ENCODE measurements at regions not wholly inside any gene's neighbourhood (a gene's known extent, or its start where the extent isn't known, plus 50 kb on each side); places are given as distances from the start of the nearest gene placed in this dataset.
A peak's percentile ranks its signal among the peaks of the same experiment; 100 is the strongest.

DNA sequence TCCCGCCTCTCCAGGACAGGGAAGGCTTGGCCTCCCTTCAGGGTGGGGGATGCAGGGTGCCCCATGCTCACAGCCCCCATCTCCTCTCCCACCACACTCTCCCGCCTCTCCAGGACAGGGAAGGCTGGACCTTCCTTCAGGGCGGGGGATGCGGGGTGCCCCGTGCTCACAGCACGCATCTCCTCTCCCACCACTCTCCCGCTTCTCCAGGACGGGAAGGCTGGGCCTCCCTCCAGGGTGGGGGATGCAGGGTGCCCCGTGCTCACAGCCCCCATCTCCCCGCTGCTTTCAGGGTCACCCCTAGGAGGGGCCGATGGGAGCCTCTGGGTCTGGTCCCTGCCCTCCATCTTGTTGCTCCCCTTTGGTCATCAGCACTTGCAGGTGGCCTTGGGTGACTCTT, 348.0 kb downstream of the CTTN start:
- H3K36me3 ChIP-seq: peaks cover under 1% of the 10 kb centered on the region
- H2AFZ ChIP-seq (replicated peaks): no peak overlapping the region
- H3K79me2 ChIP-seq (ENCODE audit: low read depth): no peaks in the 10 kb centered on the region
- peaks cover 19% of the 10 kb centered on the region for H3F3A ChIP-seq (ENCODE audit: low read depth)
- H3K9me3 Mint-ChIP-seq: peaks cover 31% of the 10 kb centered on the region
- no peak overlapping the region for H3K27ac Mint-ChIP-seq
- H3K27ac ChIP-seq: no peak overlapping the region
- H3K4me3 ChIP-seq: no peak overlapping the region
- no peak for TF ChIP-seq EZH2phosphoT487 (IDR thresholded peaks at IDR 0.05)
- TF ChIP-seq CTCF (IDR thresholded peaks at IDR 0.05): no peak
- no peak for TF ChIP-seq EZH2 (IDR thresholded peaks at IDR 0.05)
- H3K9ac ChIP-seq: no peak overlapping the region
- H3K36me3 Mint-ChIP-seq: no peaks in the 10 kb centered on the region
- H4K20me1 ChIP-seq (ENCODE audit: low read depth): no peaks in the 10 kb centered on the region
- H3K4me1 ChIP-seq: peaks cover 14% of the 10 kb centered on the region
- H3K4me1 Mint-ChIP-seq: peaks cover 25% of the 10 kb centered on the region
- DNase-seq (ENCODE audit: low spot score): no peak
- peaks cover 14% of the 10 kb centered on the region for H3K27me3 Mint-ChIP-seq (ENCODE audit: insufficient read depth, low read depth)
- peaks cover 8% of the 10 kb centered on the region for H3K9me3 ChIP-seq (ENCODE audit: low read depth)
- H3K27me3 ChIP-seq: no peaks in the 10 kb centered on the region
- H3K4me2 ChIP-seq: no peak overlapping the region
- H3K4me3 Mint-ChIP-seq: peak overlapping the region; percentile 50

DNA sequence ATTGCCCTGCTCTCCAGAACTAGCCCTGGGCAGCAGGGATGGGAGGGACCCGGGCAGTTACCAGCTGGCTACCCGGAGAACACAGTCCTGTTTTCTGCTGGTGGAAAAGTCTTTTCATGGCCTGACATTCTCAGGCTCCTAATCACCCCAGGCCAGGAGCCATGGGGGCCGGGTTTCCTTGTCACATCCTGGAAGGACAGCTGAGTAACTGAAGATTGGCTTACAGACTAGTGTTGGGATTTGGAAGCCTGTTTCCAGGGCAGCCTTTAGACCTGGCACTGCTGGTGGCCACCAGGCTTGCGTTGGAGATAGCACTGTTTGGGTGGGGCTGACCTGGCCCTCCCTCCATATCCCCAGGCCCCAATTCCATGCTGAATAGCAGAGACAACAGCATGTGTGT, 349.0 kb downstream of the CTTN start:
- peaks cover 7% of the 10 kb centered on the region for H3K4me1 ChIP-seq
- peaks cover 15% of the 10 kb centered on the region for H3F3A ChIP-seq (ENCODE audit: low read depth)
- H3K27ac ChIP-seq: no peak overlapping the region
- peaks cover 15% of the 10 kb centered on the region for H3K4me1 Mint-ChIP-seq
- peaks cover 36% of the 10 kb centered on the region for H3K9me3 Mint-ChIP-seq
- H3K36me3 ChIP-seq: peaks cover 5% of the 10 kb centered on the region
- H3K27me3 ChIP-seq: no peaks in the 10 kb centered on the region
- H3K4me3 ChIP-seq: no peak overlapping the region
- no peak overlapping the region for H3K27ac Mint-ChIP-seq
- no peaks in the 10 kb centered on the region for H3K79me2 ChIP-seq (ENCODE audit: low read depth)
- H2AFZ ChIP-seq (replicated peaks): no peak overlapping the region
- H3K4me2 ChIP-seq: no peak overlapping the region
- H3K27me3 Mint-ChIP-seq (ENCODE audit: insufficient read depth, low read depth): peaks cover 13% of the 10 kb centered on the region
- no peak for TF ChIP-seq EZH2 (IDR thresholded peaks at IDR 0.05)
- TF ChIP-seq EZH2phosphoT487 (IDR thresholded peaks at IDR 0.05): no peak
- no peak for TF ChIP-seq CTCF (IDR thresholded peaks at IDR 0.05)
- H3K9ac ChIP-seq: no peak overlapping the region
- no peaks in the 10 kb centered on the region for H3K36me3 Mint-ChIP-seq
- H3K4me3 Mint-ChIP-seq: no peak overlapping the region
- DNase-seq (ENCODE audit: low spot score): no peak
- H3K9me3 ChIP-seq (ENCODE audit: low read depth): peaks cover 12% of the 10 kb centered on the region
- H4K20me1 ChIP-seq (ENCODE audit: low read depth): no peaks in the 10 kb centered on the region

DNA sequence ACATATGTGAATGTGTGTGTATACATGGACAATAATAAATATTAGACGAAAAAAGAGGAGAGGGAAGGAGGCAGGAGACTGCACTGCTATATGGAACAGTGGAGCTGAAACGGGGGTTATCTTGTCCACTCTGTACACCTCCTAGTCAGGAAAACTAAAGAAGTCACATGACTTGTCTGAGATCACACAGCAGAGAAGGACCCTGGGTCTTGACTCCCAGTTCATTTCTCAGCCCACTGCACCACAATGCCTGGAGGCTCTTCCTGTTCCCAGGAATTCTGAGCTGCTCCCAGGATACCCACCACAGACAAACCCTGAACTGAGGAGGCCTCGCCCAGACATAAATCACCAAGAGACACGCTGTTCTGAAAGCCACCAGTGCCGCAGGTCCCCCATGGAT, 349.6 kb downstream of the CTTN start:
- H3K4me3 Mint-ChIP-seq: no peak overlapping the region
- Histone ChIP-seq H3K36me3 (peaks cover 5% of the 10 kb centered on the region), H3K4me1 (peaks cover under 1% of the 10 kb centered on the region), H3K4me3 (no peak overlapping the region), H3K9me3 (ENCODE audit: low read depth) (peaks cover 12% of the 10 kb centered on the region), H3K79me2 (ENCODE audit: low read depth) (no peaks in the 10 kb centered on the region), H3F3A (ENCODE audit: low read depth) (peaks cover 9% of the 10 kb centered on the region), H4K20me1 (ENCODE audit: low read depth) (no peaks in the 10 kb centered on the region), H3K27me3 (no peaks in the 10 kb centered on the region), H3K9ac (no peak overlapping the region), H2AFZ (replicated peaks) (no peak overlapping the region), H3K4me2 (no peak overlapping the region), H3K27ac (no peak overlapping the region)
- no peak for DNase-seq (ENCODE audit: low spot score)
- no peak for TF ChIP-seq EZH2 (IDR thresholded peaks at IDR 0.05)
- no peak for TF ChIP-seq CTCF (IDR thresholded peaks at IDR 0.05)
- TF ChIP-seq EZH2phosphoT487 (IDR thresholded peaks at IDR 0.05): no peak
- H3K4me1 Mint-ChIP-seq: peaks cover 9% of the 10 kb centered on the region
- H3K9me3 Mint-ChIP-seq: peaks cover 36% of the 10 kb centered on the region
- H3K27me3 Mint-ChIP-seq (ENCODE audit: insufficient read depth, low read depth): peaks cover 10% of the 10 kb centered on the region
- no peaks in the 10 kb centered on the region for H3K36me3 Mint-ChIP-seq
- H3K27ac Mint-ChIP-seq: no peak overlapping the region

All from neural progenitor cell (in vitro differentiated cells).